HL-60 (cell line): ENCODE measurements at regions not wholly inside any gene's neighbourhood (a gene's known extent, or its start where the extent isn't known, plus 50 kb on each side); places are given as distances from the start of the nearest gene placed in this dataset.

Experiments used
- DNase-seq, 2 experiments: peaks; one replicate each; pipeline ENCODE4 v3.0.0-alpha.2; 2010 to 2020; ENCODE audit warnings: low read depth in 1 of 2, low spot score in 1 of 2
- H3K27ac ChIP-seq: fragments of 250-450 bp; sonication (Bioruptor Pico); replicated peaks from 2 replicates; pipeline ENCODE4 v1.5.1; 2020; ENCODE audit warnings: mild to moderate bottlenecking, moderate library complexity
- H3K27me3 ChIP-seq: fragments of 250-450 bp; sonication (Bioruptor Pico); 2 replicates; pipeline ENCODE4 v1.5.1; 2021; ENCODE audit warnings: mild to moderate bottlenecking, moderate library complexity; ENCODE audit not compliant: insufficient read depth, poor library complexity, severe bottlenecking
- H3K4me3 ChIP-seq: replicated peaks from 2 replicates; pipeline ENCODE4 v1.5.1; 2011; ENCODE audit warnings: mild to moderate bottlenecking, control low read depth, low read length; ENCODE audit not compliant: insufficient read depth
- GABPA ChIP-seq: IDR thresholded peaks from 2 replicates; pipeline ENCODE4 v1.6.1; 2012; ENCODE audit warnings: low read depth
- POLR2AphosphoS5 ChIP-seq: IDR thresholded peaks from 2 replicates; pipeline ENCODE4 v1.6.1; 2012; ENCODE audit warnings: low read depth
- SPI1 ChIP-seq: IDR thresholded peaks from 2 replicates; pipeline ENCODE4 v1.6.1; 2012; ENCODE audit warnings: low read depth, mild to moderate bottlenecking, borderline replicate concordance
- TF ChIP-seq, protein P1 (sequence below): IDR thresholded peaks from 2 replicates; pipeline ENCODE4 v1.6.1; 2012; ENCODE audit warnings: low read depth; ENCODE audit not compliant: insufficient replicate concordance
- TF ChIP-seq, protein P2 (sequence below): IDR thresholded peaks from one replicate; pipeline ENCODE4 v1.5.1; 2011; ENCODE audit warnings: low read length, control low read depth, inconsistent platforms; ENCODE audit not compliant: insufficient read depth

GRCh38 chr1:25024615-25025350, 94.7 kb upstream of the RUNX3 start:
- H3K27ac ChIP-seq, result no peak overlapping the region
- no peak for DNase-seq
- no peak overlapping the region for H3K4me3 ChIP-seq
- TF ChIP-seq POLR2AphosphoS5 (no peak), SPI1 (no peak), GABPA (no peak)
- TF ChIP-seq, protein P1, sequence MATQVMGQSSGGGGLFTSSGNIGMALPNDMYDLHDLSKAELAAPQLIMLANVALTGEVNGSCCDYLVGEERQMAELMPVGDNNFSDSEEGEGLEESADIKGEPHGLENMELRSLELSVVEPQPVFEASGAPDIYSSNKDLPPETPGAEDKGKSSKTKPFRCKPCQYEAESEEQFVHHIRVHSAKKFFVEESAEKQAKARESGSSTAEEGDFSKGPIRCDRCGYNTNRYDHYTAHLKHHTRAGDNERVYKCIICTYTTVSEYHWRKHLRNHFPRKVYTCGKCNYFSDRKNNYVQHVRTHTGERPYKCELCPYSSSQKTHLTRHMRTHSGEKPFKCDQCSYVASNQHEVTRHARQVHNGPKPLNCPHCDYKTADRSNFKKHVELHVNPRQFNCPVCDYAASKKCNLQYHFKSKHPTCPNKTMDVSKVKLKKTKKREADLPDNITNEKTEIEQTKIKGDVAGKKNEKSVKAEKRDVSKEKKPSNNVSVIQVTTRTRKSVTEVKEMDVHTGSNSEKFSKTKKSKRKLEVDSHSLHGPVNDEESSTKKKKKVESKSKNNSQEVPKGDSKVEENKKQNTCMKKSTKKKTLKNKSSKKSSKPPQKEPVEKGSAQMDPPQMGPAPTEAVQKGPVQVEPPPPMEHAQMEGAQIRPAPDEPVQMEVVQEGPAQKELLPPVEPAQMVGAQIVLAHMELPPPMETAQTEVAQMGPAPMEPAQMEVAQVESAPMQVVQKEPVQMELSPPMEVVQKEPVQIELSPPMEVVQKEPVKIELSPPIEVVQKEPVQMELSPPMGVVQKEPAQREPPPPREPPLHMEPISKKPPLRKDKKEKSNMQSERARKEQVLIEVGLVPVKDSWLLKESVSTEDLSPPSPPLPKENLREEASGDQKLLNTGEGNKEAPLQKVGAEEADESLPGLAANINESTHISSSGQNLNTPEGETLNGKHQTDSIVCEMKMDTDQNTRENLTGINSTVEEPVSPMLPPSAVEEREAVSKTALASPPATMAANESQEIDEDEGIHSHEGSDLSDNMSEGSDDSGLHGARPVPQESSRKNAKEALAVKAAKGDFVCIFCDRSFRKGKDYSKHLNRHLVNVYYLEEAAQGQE, result no peak
- TF ChIP-seq, protein P2, sequence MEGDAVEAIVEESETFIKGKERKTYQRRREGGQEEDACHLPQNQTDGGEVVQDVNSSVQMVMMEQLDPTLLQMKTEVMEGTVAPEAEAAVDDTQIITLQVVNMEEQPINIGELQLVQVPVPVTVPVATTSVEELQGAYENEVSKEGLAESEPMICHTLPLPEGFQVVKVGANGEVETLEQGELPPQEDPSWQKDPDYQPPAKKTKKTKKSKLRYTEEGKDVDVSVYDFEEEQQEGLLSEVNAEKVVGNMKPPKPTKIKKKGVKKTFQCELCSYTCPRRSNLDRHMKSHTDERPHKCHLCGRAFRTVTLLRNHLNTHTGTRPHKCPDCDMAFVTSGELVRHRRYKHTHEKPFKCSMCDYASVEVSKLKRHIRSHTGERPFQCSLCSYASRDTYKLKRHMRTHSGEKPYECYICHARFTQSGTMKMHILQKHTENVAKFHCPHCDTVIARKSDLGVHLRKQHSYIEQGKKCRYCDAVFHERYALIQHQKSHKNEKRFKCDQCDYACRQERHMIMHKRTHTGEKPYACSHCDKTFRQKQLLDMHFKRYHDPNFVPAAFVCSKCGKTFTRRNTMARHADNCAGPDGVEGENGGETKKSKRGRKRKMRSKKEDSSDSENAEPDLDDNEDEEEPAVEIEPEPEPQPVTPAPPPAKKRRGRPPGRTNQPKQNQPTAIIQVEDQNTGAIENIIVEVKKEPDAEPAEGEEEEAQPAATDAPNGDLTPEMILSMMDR, result no peak
- no peaks in the 10 kb centered on the region for H3K27me3 ChIP-seq

DNA sequence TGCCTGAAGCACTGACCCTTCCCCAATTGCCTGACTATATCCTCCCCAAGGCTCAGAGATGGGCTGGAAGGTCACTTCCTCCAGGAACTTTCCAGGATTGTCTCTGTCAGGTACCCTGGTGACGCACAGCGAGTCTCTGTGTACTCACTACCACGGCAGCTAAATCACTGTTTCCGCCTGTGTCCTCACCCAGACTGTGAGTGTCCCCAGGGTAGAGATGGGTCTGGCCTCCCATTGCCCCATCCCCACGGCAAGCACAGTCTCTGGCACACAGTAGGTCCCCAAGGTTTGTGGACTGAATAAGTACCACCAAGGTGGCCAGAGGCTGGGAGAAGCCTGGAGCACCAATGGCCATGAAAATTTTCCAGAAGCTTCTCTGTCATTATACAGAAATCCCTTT, 93.8 kb upstream of the RUNX3 start:
- Histone ChIP-seq H3K27me3 (no peaks in the 10 kb centered on the region), H3K4me3 (no peak overlapping the region), H3K27ac (no peak overlapping the region; the same call in none of the 2 replicates)
- DNase-seq, result no peak
- TF ChIP-seq SPI1, result no peak
- no peak for TF ChIP-seq GABPA
- TF ChIP-seq, protein P1, result no peak
- TF ChIP-seq POLR2AphosphoS5, result no peak
- TF ChIP-seq, protein P2, result no peak

- DNase-seq, result no peak
- H3K4me3 ChIP-seq, result no peak overlapping the region
- TF ChIP-seq GABPA, result no peak
- TF ChIP-seq, protein P1, result no peak
- TF ChIP-seq, protein P2, result no peak
- no peak for TF ChIP-seq SPI1
- TF ChIP-seq POLR2AphosphoS5, result no peak
- peak overlapping the region; percentile 87 for H3K27ac ChIP-seq
- H3K27me3 ChIP-seq, result no peaks in the 10 kb centered on the region
Measured at GRCh38 chr1:25023190-25023578, 93.1 kb upstream of the RUNX3 start.
